ENCODE measurements at regions not wholly inside any gene's neighbourhood (a gene's known extent, or its start where the extent isn't known, plus 50 kb on each side); places are given as distances from the start of the nearest gene placed in this dataset.
"Not testable (repeated sequence)": the region's sequence is repeated elsewhere in the genome, so short reads cannot be mapped to it uniquely, and the experiment has no call there.

DNA sequence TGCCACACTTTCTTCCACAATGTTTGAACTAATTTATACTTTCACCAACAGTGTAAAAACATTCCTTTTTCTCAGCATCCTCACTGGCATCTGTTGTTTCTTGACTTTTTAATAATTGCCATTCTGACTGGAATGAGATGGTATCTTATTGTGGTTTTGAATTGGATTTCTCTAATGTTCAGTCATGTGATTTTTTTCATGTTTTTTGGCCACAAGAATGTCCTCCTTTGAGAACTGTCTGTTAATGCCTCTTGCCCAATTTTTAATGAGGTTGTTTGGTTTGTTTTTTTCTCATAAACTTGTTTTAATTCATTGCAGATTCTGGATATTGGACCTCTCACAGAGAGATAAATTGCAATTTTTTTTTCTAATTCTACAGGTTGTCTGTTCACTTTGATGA lies 1195.2 kb downstream of the TECRL start:
- POLR2A ChIA-PET, result no interaction called here
- Histone ChIP-seq H3K27me3 (replicated peaks in 1 of 2; ENCODE audit: control insufficient read depth in 2 of 2, extremely low read depth in 1 of 2, insufficient read depth in 2 of 2, low read length in 1 of 2) (no peaks in the 10 kb centered on the region), H3K4me3 (ENCODE audit: control insufficient read depth in 1 of 2, extremely low read depth in 1 of 2, low read length in 1 of 2) (no peak overlapping the region), H3K4me1 (ENCODE audit: control insufficient read depth in 1 of 2, extremely low read depth in 1 of 2, insufficient read depth in 2 of 2, low read length in 2 of 2) (no peaks in the 10 kb centered on the region), H3K9me3 (no peaks in the 10 kb centered on the region), H3K36me3 (ENCODE audit: control insufficient read depth in 2 of 2, extremely low read depth in 1 of 2, insufficient read depth in 1 of 2, low read length in 1 of 2) (no peaks in the 10 kb centered on the region), H3K27ac (ENCODE audit: low read length) (no peak overlapping the region)
- CTCF ChIA-PET, result no interaction called here
- no peak overlapping the region for H3K27ac Mint-ChIP-seq
- H3K27me3 Mint-ChIP-seq, result no peaks in the 10 kb centered on the region
- DNase-seq, result no peak
- ATAC-seq (replicated peaks in 1 of 4), result no peak
- H3K36me3 Mint-ChIP-seq, result no peaks in the 10 kb centered on the region
- H3K9me3 Mint-ChIP-seq, result peaks cover 23 to 44% (median 43%) of the 10 kb centered on the region in 3 donors
- H3K4me3 Mint-ChIP-seq, result no peak overlapping the region
- no peaks in the 10 kb centered on the region for H3K4me1 Mint-ChIP-seq

DNA sequence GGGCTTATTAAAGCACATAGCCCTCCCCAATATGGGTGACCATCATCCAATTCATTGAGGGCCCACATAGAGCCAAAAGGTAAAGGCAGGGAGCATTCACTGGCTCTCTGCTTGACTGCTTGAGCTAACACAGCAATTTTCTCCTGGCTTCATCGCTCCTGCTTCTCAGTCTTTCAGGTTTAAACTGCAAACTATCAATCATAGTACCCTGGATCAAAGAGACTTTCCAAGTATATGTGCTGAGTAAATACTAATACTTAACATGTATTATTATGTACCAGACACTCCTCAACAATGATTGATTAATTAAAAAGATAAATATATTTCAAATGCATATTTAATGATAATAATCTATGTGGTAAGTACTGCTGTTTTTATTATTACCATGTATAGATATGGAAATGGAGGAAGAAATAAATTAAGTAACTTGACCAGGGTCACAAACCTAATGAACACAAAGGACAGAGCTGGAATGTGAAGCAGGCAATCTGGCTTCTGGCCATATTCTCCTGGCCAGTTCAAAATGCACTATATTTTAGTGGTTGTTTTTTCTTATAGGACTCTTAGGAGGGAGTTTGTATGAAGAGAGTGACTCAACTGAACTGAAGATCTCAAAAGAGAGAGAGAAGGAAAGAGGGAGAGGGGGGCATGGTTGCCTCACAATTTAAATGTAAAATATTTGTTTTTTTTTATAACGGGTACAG lies 1197.3 kb downstream of the TECRL start:
- no peaks in the 10 kb centered on the region for H3K27me3 Mint-ChIP-seq
- CTCF ChIA-PET, result no interaction called here
- WGBS (ENCODE audit: insufficient coverage), result no CpG with 5 or more reads among the region's 2 CpGs
- H3K4me1 Mint-ChIP-seq, result no peaks in the 10 kb centered on the region
- no peaks in the 10 kb centered on the region for H3K36me3 Mint-ChIP-seq
- no peaks in the 10 kb centered on the region for H3K36me3 ChIP-seq (ENCODE audit: control insufficient read depth in 2 of 2, extremely low read depth in 1 of 2, insufficient read depth in 1 of 2, low read length in 1 of 2)
- DNase-seq (no peak), ATAC-seq (replicated peaks in 1 of 4) (no peak)
- no peaks in the 10 kb centered on the region for H3K4me1 ChIP-seq (ENCODE audit: control insufficient read depth in 1 of 2, extremely low read depth in 1 of 2, insufficient read depth in 2 of 2, low read length in 2 of 2)
- H3K27me3 ChIP-seq (replicated peaks in 1 of 2; ENCODE audit: control insufficient read depth in 2 of 2, extremely low read depth in 1 of 2, insufficient read depth in 2 of 2, low read length in 1 of 2), result no peaks in the 10 kb centered on the region
- no peak overlapping the region for H3K4me3 Mint-ChIP-seq
- H3K27ac Mint-ChIP-seq, result no peak overlapping the region
- H3K9me3 Mint-ChIP-seq, result peaks cover 19 to 37% (median 36%) of the 10 kb centered on the region in 3 donors
- no peaks in the 10 kb centered on the region for H3K9me3 ChIP-seq
- POLR2A ChIA-PET, result no interaction called here
- no peak overlapping the region for H3K27ac ChIP-seq (ENCODE audit: low read length)
- H3K4me3 ChIP-seq (ENCODE audit: control insufficient read depth in 1 of 2, extremely low read depth in 1 of 2, low read length in 1 of 2), result no peak overlapping the region

DNA sequence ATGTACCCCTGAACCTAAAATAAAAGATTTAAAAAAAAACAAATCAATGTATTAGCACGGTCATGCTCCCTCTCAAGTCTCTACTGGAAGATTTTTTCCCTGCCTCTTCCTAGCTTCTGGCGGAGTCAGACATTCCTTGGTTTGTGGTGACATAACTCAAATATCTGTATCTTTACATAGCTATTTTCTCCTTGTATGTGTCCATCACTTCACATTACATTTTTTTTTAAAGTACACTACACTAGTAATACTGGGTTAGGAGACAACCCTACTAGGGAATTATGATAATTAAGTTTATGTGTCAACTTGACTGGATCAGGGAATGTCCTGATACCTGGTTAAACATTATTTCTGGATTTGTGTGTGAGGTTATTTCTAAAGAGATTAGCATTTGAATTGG lies 1197.9 kb downstream of the TECRL start:
- Histone ChIP-seq H3K4me1 (ENCODE audit: control insufficient read depth in 1 of 2, extremely low read depth in 1 of 2, insufficient read depth in 2 of 2, low read length in 2 of 2) (no peaks in the 10 kb centered on the region), H3K27me3 (replicated peaks in 1 of 2; ENCODE audit: control insufficient read depth in 2 of 2, extremely low read depth in 1 of 2, insufficient read depth in 2 of 2, low read length in 1 of 2) (no peaks in the 10 kb centered on the region), H3K36me3 (ENCODE audit: control insufficient read depth in 2 of 2, extremely low read depth in 1 of 2, insufficient read depth in 1 of 2, low read length in 1 of 2) (no peaks in the 10 kb centered on the region), H3K9me3 (no peaks in the 10 kb centered on the region), H3K4me3 (ENCODE audit: control insufficient read depth in 1 of 2, extremely low read depth in 1 of 2, low read length in 1 of 2) (no peak overlapping the region), H3K27ac (ENCODE audit: low read length) (no peak overlapping the region)
- Mint-ChIP-seq H3K4me1 (no peaks in the 10 kb centered on the region), H3K27me3 (no peaks in the 10 kb centered on the region), H3K36me3 (no peaks in the 10 kb centered on the region), H3K4me3 (no peak overlapping the region), H3K27ac (no peak overlapping the region), H3K9me3 (peaks cover 17 to 33% (median 31%) of the 10 kb centered on the region in 3 donors)
- POLR2A ChIA-PET, result no interaction called here
- ATAC-seq (replicated peaks in 1 of 4), result no peak
- CTCF ChIA-PET, result no interaction called here
- WGBS (ENCODE audit: insufficient coverage), result no CpG with 5 or more reads among the region's 2 CpGs
- DNase-seq, result no peak

DNA sequence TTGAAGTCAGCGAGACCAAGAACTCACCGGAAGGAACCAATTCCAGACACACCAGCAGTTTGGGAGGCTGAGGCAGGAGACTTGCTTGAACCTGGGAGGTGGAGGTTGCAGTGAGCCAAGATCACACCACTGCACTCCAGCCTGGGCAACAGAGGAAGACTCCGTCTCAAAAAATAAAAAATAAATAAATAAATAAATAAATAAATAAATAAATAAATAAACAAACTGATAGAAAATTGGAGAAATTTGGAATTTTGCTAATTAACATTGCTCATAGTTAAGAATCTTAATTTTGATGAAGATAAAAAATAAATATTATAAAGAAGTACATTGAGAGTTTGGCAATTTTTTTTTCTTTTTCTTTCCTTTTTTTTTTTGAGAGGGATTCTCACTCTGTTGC lies 1216.2 kb downstream of the TECRL start:
- ATAC-seq (replicated peaks in 1 of 4); H3K36me3 Mint-ChIP-seq; H3K27ac Mint-ChIP-seq; CTCF ChIA-PET; H3K36me3 ChIP-seq (ENCODE audit: control insufficient read depth in 2 of 2, extremely low read depth in 1 of 2, insufficient read depth in 1 of 2, low read length in 1 of 2); DNase-seq; H3K4me3 Mint-ChIP-seq; H3K4me1 Mint-ChIP-seq; H3K9me3 ChIP-seq; H3K27me3 Mint-ChIP-seq; H3K27ac ChIP-seq (ENCODE audit: low read length); H3K27me3 ChIP-seq (replicated peaks in 1 of 2; ENCODE audit: control insufficient read depth in 2 of 2, extremely low read depth in 1 of 2, insufficient read depth in 2 of 2, low read length in 1 of 2); H3K4me3 ChIP-seq (ENCODE audit: control insufficient read depth in 1 of 2, extremely low read depth in 1 of 2, low read length in 1 of 2); H3K4me1 ChIP-seq (ENCODE audit: control insufficient read depth in 1 of 2, extremely low read depth in 1 of 2, insufficient read depth in 2 of 2, low read length in 2 of 2): not testable (repeated sequence)
- WGBS (ENCODE audit: insufficient coverage), result no CpG with 5 or more reads among the region's 3 CpGs
- peaks cover 13 to 23% (median 23%) of the 10 kb centered on the region in 3 donors for H3K9me3 Mint-ChIP-seq
- POLR2A ChIA-PET, result interaction anchor here in 1 of 2 donors (0.6 kb wide), 1 partner anchor 1418 kb away, joined by 4 read pairs; no protein-coding TSS in a partner anchor

DNA sequence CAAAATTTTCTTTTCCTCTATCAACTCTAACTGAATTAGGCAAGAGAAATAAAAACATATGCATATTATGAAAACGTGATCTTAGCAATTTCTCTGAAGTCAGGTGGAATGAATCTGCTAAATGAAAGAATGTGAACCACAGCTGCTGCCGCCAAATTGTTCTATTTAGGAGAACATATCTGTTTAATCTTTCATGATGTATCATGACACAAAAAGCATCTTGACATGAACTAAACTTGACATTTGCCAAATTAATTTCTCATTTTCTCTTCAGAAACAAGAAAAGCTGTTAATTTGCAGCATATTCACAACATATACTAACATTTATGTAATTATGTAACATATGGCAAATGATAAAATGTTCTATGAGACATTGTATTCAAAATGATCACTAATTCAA lies 1237.9 kb downstream of the TECRL start:
- Histone ChIP-seq H3K4me1 (ENCODE audit: control insufficient read depth in 1 of 2, extremely low read depth in 1 of 2, insufficient read depth in 2 of 2, low read length in 2 of 2) (no peaks in the 10 kb centered on the region), H3K4me3 (ENCODE audit: control insufficient read depth in 1 of 2, extremely low read depth in 1 of 2, low read length in 1 of 2) (no peak overlapping the region), H3K9me3 (peaks cover 8% of the 10 kb centered on the region), H3K36me3 (ENCODE audit: control insufficient read depth in 2 of 2, extremely low read depth in 1 of 2, insufficient read depth in 1 of 2, low read length in 1 of 2) (no peaks in the 10 kb centered on the region), H3K27ac (ENCODE audit: low read length) (no peak overlapping the region), H3K27me3 (replicated peaks in 1 of 2; ENCODE audit: control insufficient read depth in 2 of 2, extremely low read depth in 1 of 2, insufficient read depth in 2 of 2, low read length in 1 of 2) (no peaks in the 10 kb centered on the region)
- WGBS (ENCODE audit: insufficient coverage), result no CpG with 5 or more reads among the region's 2 CpGs
- H3K27ac Mint-ChIP-seq, result no peak overlapping the region
- no peaks in the 10 kb centered on the region for H3K4me1 Mint-ChIP-seq
- H3K27me3 Mint-ChIP-seq, result no peaks in the 10 kb centered on the region
- CTCF ChIA-PET, result no interaction called here
- no peak for DNase-seq
- no peak overlapping the region for H3K4me3 Mint-ChIP-seq
- POLR2A ChIA-PET, result no interaction called here
- no peak for ATAC-seq (replicated peaks in 1 of 4)
- H3K9me3 Mint-ChIP-seq, result peaks cover 9 to 24% (median 22%) of the 10 kb centered on the region in 3 donors
- H3K36me3 Mint-ChIP-seq, result no peaks in the 10 kb centered on the region

DNA sequence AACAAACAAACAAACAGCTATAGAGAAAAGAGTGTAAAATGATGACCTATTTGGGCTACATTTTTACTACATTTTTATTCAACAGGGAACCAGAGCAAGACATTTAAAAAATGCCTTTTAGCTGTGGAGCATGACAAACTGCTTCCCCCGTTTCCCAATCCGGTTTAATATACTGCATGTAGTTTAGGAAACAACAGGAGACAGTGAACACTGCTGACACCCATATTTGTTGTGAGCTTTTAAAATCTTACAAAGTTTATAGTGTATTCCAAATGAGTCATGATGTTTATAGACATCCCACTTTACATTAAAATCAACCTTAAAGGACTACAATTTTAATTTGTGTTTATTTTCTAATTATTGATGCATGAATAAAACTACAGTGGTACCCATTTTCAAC lies 1238.3 kb downstream of the TECRL start:
- WGBS (ENCODE audit: insufficient coverage), result no CpG with 5 or more reads among the region's 2 CpGs
- no peak for DNase-seq
- no peaks in the 10 kb centered on the region for H3K4me1 ChIP-seq (ENCODE audit: control insufficient read depth in 1 of 2, extremely low read depth in 1 of 2, insufficient read depth in 2 of 2, low read length in 2 of 2)
- H3K27me3 ChIP-seq (replicated peaks in 1 of 2; ENCODE audit: control insufficient read depth in 2 of 2, extremely low read depth in 1 of 2, insufficient read depth in 2 of 2, low read length in 1 of 2), result no peaks in the 10 kb centered on the region
- no peak overlapping the region for H3K27ac ChIP-seq (ENCODE audit: low read length)
- POLR2A ChIA-PET, result no interaction called here
- peaks cover 9 to 27% (median 23%) of the 10 kb centered on the region in 3 donors for H3K9me3 Mint-ChIP-seq
- H3K4me3 ChIP-seq (ENCODE audit: control insufficient read depth in 1 of 2, extremely low read depth in 1 of 2, low read length in 1 of 2), result no peak overlapping the region
- H3K27me3 Mint-ChIP-seq, result no peaks in the 10 kb centered on the region
- no peaks in the 10 kb centered on the region for H3K36me3 ChIP-seq (ENCODE audit: control insufficient read depth in 2 of 2, extremely low read depth in 1 of 2, insufficient read depth in 1 of 2, low read length in 1 of 2)
- H3K36me3 Mint-ChIP-seq, result no peaks in the 10 kb centered on the region
- CTCF ChIA-PET, result no interaction called here
- H3K4me1 Mint-ChIP-seq, result no peaks in the 10 kb centered on the region
- peaks cover 8% of the 10 kb centered on the region for H3K9me3 ChIP-seq
- H3K27ac Mint-ChIP-seq, result no peak overlapping the region
- no peak overlapping the region for H3K4me3 Mint-ChIP-seq
- ATAC-seq (replicated peaks in 1 of 4), result no peak

DNA sequence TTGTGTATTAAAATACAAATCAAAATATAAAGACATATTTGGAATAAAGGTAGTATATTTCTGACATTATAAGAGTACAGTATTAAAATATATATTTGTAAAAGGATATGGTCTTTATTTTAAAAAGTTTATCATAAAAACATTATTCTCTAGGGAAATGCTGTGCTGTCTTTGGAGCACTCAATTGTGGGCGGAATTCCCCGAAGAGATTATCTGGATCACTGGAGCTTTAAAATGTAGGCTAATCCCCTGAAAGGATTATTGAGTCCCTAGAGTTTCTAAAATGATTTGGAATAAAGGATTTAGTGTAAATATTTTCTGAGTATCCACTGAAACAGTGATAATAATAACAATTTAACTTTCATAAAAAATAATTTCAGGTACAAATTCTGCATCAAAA lies 1239.4 kb downstream of the TECRL start:
- peaks cover 9 to 25% (median 23%) of the 10 kb centered on the region in 3 donors for H3K9me3 Mint-ChIP-seq
- ChIA-PET CTCF (no interaction called here), POLR2A (no interaction called here)
- H3K27me3 ChIP-seq (replicated peaks in 1 of 2; ENCODE audit: control insufficient read depth in 2 of 2, extremely low read depth in 1 of 2, insufficient read depth in 2 of 2, low read length in 1 of 2), result no peaks in the 10 kb centered on the region
- no peak overlapping the region for H3K27ac ChIP-seq (ENCODE audit: low read length)
- H3K27me3 Mint-ChIP-seq, result no peaks in the 10 kb centered on the region
- H3K36me3 Mint-ChIP-seq, result no peaks in the 10 kb centered on the region
- no peaks in the 10 kb centered on the region for H3K4me1 ChIP-seq (ENCODE audit: control insufficient read depth in 1 of 2, extremely low read depth in 1 of 2, insufficient read depth in 2 of 2, low read length in 2 of 2)
- ATAC-seq (replicated peaks in 1 of 4) (no peak), DNase-seq (no peak)
- H3K27ac Mint-ChIP-seq, result no peak overlapping the region
- no peaks in the 10 kb centered on the region for H3K4me1 Mint-ChIP-seq
- H3K4me3 Mint-ChIP-seq, result no peak overlapping the region
- WGBS (ENCODE audit: insufficient coverage), result no CpG with 5 or more reads among the region's 2 CpGs
- H3K36me3 ChIP-seq (ENCODE audit: control insufficient read depth in 2 of 2, extremely low read depth in 1 of 2, insufficient read depth in 1 of 2, low read length in 1 of 2), result no peaks in the 10 kb centered on the region
- H3K9me3 ChIP-seq, result peaks cover 8% of the 10 kb centered on the region
- H3K4me3 ChIP-seq (ENCODE audit: control insufficient read depth in 1 of 2, extremely low read depth in 1 of 2, low read length in 1 of 2), result no peak overlapping the region
